ENCODE measurements at regions not wholly inside any gene's neighbourhood (a gene's known extent, or its start where the extent isn't known, plus 50 kb on each side); places are given as distances from the start of the nearest gene placed in this dataset.

DNA sequence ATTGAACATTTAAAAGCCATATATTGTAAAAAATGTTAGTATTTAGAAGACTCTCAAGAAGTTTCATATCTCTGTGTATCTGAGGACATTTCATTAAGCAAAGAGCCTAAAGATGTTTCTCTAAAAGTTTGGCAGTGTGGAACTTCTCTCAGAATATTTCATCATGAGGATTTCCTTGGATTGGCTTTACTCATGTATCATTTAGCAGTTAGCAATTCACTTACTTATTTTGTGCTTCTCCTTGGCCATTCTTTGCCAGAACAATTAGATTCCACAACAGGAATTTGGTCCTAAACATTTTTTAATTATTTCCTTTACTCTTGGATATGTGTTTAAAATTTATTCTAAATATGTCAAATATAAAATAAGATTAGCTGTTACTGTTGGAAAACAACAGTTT is 345.0 kb upstream of the LRRTM4 start:
- TF ChIP-seq CTCF (IDR thresholded peaks at IDR 0.05) (no peak), POLR2A (IDR thresholded peaks at IDR 0.05) (no peak)

Measured in testis (tissue), 2 donors.